ENCODE measurements at regions not wholly inside any gene's neighbourhood (a gene's known extent, or its start where the extent isn't known, plus 50 kb on each side); places are given as distances from the start of the nearest gene placed in this dataset.

- H3K27ac ChIP-seq, result no peak overlapping the region
- no peak for TF ChIP-seq ZFX (IDR thresholded peaks at IDR 0.05)
- TF ChIP-seq CTCF (conservative IDR thresholded peaks at IDR 0.05), result no peak
Measured at GRCh38 chr9:31612336-31613030, 772.0 kb upstream of the ACO1 start.

DNA sequence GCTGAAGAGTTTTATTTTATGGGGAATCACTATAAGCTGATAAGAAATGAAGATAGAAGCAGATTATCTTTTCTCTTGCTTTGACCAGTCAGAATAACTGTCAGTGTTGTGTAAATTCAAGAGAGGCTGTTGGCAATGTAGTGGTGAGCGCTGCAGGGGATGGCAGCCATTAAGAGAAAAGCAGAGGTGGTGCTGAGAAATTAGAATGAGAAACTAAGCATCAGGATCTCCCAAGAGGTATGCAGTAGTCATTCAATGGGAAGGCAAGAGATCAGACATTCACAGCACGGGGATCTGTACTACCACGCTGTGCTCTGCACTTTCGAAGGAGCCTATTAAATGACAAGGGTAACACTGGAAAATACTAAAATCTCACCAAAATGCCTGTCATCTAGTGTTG, 768.5 kb upstream of the ACO1 start:
- H3K27ac ChIP-seq, result no peak overlapping the region

DNA sequence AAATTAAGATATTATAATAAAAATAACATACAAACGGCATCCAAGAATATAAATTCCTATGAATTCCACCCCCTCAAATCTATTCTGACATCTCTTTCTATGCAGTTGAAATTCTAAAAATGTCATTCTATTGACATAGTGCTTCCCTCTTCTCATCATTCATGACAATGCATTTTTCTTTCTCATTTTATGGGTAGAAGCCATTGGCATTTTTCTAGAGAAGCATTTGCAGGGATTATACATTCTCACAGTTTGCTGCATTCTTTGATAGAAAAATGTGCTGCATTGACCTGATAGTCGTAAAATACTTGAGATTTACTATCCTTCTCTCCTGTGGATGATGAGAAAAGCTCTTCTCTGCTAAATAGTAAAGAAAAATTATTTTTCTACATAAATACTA, 760.9 kb upstream of the ACO1 start:
- H3K27ac ChIP-seq, result no peak overlapping the region
- TF ChIP-seq CTCF (conservative IDR thresholded peaks at IDR 0.05) (no peak), ZFX (IDR thresholded peaks at IDR 0.05) (no peak)

More for the DNA sequence above, 768.5 kb upstream of the ACO1 start:
- no peak for TF ChIP-seq CTCF (conservative IDR thresholded peaks at IDR 0.05)
- TF ChIP-seq ZFX (IDR thresholded peaks at IDR 0.05), result no peak

GRCh38 chr9:31629292-31629691, 755.2 kb upstream of the ACO1 start:
- no peak overlapping the region for H3K27ac ChIP-seq
- TF ChIP-seq CTCF (conservative IDR thresholded peaks at IDR 0.05) (no peak), ZFX (IDR thresholded peaks at IDR 0.05) (no peak)

DNA sequence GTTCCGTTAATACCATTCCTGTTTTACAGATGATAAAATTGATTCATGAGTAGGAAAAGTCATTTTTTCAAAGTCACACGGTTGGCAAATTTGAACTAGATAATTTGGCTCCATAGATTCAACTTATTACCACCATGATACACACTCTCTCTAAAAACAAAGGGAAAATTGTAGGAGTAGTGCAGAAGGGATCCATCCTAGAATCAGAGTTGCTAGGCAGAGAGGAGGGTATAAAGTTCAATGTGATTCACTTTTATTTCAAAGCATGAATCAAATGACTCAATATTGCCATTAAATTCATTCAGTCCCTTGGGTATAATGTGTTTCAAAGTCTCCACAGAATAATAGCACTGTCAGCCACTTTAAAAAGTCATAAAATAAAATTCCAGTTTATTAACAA, 747.2 kb upstream of the ACO1 start:
- TF ChIP-seq ZFX (IDR thresholded peaks at IDR 0.05) (no peak), CTCF (conservative IDR thresholded peaks at IDR 0.05) (no peak)

DNA sequence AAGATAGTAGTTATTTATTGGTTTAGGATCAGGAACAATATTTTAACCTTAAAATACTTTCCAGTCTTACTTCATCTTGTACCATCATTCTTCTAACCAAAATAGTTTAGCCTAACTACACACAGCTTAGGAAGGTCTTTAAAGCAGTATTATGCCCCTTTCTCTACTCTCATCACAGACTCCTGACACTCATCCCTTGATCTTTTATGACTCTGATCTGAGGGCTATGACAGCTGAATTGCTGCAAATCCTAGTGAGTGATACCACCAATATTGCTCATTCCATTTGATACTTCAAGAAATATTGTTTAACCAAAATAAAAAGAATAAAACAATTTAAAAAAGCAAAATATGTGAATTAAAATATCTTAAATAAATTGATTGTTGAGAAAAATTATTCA, 746.6 kb upstream of the ACO1 start:
- TF ChIP-seq ZFX (IDR thresholded peaks at IDR 0.05) (no peak), CTCF (conservative IDR thresholded peaks at IDR 0.05) (no peak)
- H3K27ac ChIP-seq, result no peak overlapping the region

More for the DNA sequence above, 747.2 kb upstream of the ACO1 start:
- no peak overlapping the region for H3K27ac ChIP-seq

DNA sequence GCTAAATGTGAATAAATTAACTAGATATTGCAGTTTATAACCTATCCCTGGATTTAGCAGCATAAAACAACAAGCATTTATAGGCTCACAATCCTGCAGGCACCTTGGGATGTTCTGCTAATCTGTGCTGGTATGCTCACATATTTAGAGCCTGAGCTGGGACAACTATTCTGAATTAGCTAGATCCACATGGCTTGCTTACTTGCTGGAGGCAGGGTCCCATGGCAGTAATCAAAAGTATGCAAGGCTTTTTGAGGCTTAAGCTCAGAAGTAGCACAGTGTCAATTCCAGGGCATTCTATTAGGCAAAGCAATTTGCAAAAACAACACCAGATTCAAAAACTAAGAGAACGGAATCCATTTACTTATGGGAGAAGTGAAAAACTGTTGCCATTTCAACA, 745.0 kb upstream of the ACO1 start:
- H3K27ac ChIP-seq, result no peak overlapping the region
- TF ChIP-seq ZFX (IDR thresholded peaks at IDR 0.05) (no peak), CTCF (conservative IDR thresholded peaks at IDR 0.05) (no peak)

Data from C4-2B (cell line).